Keratinocyte (primary cell): ENCODE measurements at regions not wholly inside any gene's neighbourhood (a gene's known extent, or its start where the extent isn't known, plus 50 kb on each side); places are given as distances from the start of the nearest gene placed in this dataset.

ENCODE experiments used
- CTCF ChIP-seq, 3 experiments: IDR thresholded peaks in 1 of 3; conservative IDR thresholded peaks in 1 of 3; optimal IDR thresholded peaks in 1 of 3; 2 replicates in 2 of 3; 3 replicates in 1 of 3; pipeline versions ENCODE3 to v1.5.1; 2011; ENCODE audit warnings: low read length in 3 of 3, mild to moderate bottlenecking in 3 of 3, moderate library complexity in 2 of 3, control low read depth in 1 of 3, inconsistent platforms in 1 of 3; ENCODE audit not compliant: insufficient read depth in 2 of 3; ENCODE audit errors: extremely low read depth in 1 of 3
- EZH2 ChIP-seq: IDR thresholded peaks from one replicate; pipeline ENCODE4 v1.6.1; 2012; ENCODE audit warnings: inconsistent platforms, mild to moderate bottlenecking, low read length, moderate library complexity

GRCh38 chr11:70697701-70698100 is 299.4 kb downstream of the CTTN start:
- no peak for TF ChIP-seq CTCF (optimal IDR thresholded peaks at IDR 0.05 in 1 of 3, IDR thresholded peaks at IDR 0.05 in 1 of 3, conservative IDR thresholded peaks at IDR 0.05 in 1 of 3; ENCODE audit: extremely low read depth in 1 of 3, insufficient read depth in 2 of 3, low read length in 3 of 3)
- no peak for TF ChIP-seq EZH2
